NCI-H128 (cell line): ENCODE measurements at regions not wholly inside any gene's neighbourhood (a gene's known extent, or its start where the extent isn't known, plus 50 kb on each side); places are given as distances from the start of the nearest gene placed in this dataset.
"Not testable (repeated sequence)": the region's sequence is repeated elsewhere in the genome, so short reads cannot be mapped to it uniquely, and the experiment has no call there.

Experiments used
- DNase-seq: peaks from one replicate; lab custom pipeline; 2025; ENCODE audit not compliant: unreplicated experiment; lab: John Stamatoyannopoulos, UW

GRCh38 chr1:104136621-104137020 is 386.9 kb downstream of the AMY1C start:
- DNase-seq = no peak

- DNase-seq = no peak
These were observed 407.0 kb downstream of the AMY1C start for GRCh38 chr1:104156738-104157137.

DNA sequence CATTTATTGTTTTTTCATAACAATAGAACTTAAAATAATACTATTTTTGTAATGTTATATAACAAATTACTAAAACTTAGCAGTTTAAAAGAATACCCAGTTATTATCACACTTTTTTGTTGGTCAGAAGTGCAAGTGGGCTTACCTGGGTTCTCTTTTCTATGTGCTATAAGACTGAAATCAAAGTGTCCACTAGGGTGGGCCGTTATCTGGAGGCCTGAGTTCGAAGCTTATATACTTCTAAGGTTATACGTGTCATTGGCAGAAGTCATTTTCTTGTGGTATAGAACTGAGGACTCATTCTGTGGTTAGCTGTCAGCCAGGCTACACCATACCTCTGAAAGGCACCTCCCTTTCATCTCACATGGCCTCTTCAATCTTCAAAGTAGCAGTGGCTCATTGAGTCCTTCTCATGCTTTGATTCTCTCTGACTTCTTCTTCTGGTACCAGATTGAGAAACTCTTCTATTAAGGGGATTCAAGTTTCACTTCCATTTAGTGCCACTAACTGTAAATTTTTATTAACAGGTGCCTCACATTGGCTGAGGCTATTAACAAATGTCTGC is 414.3 kb downstream of the AMY1C start:
- no peak for DNase-seq

- DNase-seq = no peak
These were observed 422.6 kb downstream of the AMY1C start for GRCh38 chr1:104172243-104172681.

- DNase-seq = no peak
These were observed 432.6 kb downstream of the AMY1C start for GRCh38 chr1:104182251-104182650.

DNA sequence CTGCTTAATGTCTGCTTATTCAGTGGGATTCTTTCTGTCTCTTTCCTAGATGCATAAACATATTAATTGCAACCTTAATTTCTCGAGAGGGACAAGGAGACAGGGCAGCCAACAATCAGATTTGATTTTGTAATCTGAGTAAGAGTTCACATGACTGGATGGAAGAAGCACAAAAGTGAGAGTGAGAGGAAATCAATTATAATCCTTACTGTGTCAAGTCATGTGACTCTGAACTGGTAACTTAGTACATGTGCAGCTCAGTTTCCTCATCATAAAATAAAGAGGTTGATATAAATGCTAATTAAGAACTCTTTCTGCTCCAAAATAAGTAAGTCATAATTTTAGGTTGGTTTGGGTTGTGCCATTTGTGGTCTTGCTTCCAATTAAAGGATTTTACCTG is 439.5 kb downstream of the AMY1C start:
- no peak for DNase-seq

- DNase-seq = no peak
These were observed 441.1 kb downstream of the AMY1C start for GRCh38 chr1:104190821-104191220.

DNA sequence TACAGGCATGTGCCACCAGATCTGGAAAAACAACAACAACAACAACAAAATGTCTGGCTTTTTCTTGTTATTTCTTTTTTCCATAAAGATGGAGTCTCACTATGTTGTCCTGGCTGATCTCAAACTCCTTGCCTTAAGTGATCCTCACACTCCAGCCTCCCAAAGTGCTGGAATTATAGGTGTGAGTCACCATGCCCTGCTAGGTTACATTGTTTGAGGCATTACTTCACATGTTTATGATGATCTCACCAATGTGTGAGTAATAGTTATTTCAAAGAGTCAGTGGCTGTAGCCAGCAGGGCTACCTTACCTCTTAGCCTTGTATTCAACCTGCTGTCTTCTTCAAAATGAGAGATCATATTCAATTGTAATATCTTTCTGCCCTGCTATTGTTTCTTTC is 445.7 kb downstream of the AMY1C start:
- no peak for DNase-seq

DNA sequence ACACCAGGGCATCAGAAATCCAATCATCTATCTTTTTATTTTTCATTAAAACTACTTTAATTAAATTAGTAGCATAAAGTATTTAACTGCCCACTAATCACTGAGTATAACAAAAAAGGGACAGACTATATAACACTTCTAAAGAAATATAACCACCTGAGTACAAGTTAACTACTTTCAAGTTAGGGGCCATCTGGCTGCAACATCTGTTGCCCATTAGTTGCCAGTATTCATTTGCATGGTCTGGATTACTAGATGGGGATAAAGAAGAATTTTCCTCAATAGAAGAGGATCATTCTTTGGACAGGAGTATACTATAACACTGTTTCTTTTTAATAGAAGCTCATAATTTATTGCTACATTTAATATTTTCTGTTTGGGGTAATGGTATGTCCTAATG is 446.4 kb downstream of the AMY1C start:
- no peak for DNase-seq

DNA sequence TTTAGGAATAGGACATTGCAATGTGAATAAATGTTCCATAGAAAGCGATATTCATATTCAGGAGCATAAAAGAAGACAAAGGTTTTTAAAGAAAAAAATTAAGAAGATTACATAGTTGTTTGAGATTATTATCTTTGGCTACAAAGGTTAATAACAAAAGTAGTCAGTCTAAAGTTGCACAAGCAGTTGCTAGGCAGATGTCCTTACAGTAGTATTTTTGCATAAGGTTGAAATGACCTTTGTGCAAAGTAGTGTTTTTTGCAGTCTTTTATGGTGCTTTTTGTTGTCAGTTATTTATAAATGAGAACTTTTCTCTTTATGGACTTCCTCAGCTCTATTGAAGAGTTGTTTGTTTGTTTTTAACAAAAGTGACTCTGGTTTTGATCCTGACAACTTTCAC is 447.8 kb downstream of the AMY1C start:
- no peak for DNase-seq

DNA sequence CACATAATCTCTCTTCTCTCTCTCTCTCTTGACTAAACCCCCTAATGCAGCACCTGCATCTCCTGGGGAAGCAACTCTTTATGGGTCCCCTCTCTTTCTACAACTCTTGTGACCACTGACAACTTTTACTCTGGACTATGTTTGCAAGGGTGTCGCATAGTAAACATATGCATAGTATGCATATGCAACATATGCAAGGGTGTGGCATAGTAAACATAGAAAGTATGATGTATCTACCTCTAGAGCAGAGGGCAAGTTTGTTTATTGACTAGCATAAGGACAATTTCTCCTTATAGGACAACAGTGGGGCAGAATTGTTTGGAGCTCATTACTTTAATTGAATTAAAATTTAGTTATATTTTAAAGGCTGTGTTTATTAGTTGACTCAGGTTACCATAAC is 462.5 kb downstream of the AMY1C start:
- no peak for DNase-seq

- DNase-seq = not testable (repeated sequence)
These were observed 467.8 kb downstream of the AMY1C start for GRCh38 chr1:104217395-104217986.

DNA sequence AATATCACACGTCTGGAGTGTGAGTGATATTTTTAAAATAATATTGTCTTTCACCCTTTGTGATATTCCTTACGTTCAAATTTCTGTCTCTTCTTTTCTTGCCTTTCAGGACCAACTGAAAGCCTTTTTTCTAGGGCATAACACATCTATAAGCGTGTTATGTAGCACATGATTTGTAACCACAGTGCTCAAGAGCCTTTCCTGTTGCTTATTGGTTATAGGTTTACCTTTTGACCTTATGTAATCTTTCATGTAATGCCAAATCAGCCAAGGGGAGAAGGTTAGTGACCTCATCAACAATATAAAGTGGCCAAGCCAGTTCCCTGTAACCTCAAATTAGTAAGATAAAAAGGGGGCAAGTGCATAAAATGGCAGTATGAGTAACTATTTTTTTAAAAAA is 480.2 kb downstream of the AMY1C start:
- DNase-seq = no peak

DNA sequence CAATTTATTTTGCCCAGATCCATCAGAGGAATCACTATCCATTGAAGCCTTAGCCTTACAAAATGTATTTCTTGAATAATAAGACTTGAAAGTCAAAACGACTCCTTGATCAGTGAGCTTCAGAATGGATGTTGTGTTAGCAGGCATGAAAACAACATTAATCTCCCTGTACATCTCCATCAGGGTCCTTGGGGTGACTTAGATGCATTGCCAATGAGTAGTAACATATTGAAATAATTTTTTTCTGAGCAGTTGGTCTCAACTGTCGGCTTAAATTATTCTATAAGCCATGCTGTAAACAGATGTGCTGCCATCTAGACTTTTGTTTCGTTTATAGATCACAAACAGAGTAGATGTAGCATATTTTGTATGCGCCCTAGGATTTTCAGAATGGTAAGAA is 482.0 kb downstream of the AMY1C start:
- DNase-seq = no peak

GRCh38 chr1:104235141-104235540 is 485.4 kb downstream of the AMY1C start:
- DNase-seq = no peak

DNA sequence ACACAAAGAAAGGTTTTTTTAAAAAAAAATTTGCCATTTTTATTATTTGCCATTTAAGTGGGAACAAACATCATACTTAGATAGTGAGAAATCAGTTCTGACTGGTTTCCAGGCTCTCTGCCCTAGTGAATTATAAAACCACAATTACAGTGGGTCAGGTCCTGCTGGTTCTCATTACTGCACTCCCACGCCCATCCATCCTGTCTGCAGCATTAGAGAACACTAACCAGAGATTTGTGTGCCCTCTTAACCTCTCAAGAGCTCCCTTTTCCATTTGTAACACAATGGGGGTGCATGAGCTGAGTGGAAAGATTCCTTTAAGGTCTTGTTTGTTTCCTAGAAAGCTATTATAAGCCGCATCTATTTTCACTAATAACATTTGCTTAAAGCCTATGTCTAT is 489.3 kb downstream of the AMY1C start:
- DNase-seq = peak; percentile 80

DNA sequence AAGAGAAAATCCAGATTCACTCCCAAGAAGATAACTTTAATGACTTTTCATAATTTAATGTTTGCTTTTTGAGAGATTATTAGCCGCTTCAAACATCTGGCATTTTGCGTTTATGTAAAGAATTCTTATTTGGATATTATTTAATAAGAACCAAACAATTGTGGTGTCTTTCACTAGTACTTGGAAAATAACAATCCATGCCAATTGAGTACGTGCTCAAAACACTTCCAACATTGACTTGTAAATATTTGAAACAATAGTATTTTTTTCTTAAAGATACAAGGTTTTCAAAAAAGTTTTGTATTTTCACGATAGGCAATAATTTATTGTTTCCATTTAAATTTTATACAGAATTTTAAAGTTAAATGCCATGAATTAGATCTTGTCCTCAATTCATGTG is 498.7 kb downstream of the AMY1C start:
- DNase-seq = no peak

- no peak for DNase-seq
These were observed 509.8 kb downstream of the AMY1C start for GRCh38 chr1:104259481-104259880.

DNA sequence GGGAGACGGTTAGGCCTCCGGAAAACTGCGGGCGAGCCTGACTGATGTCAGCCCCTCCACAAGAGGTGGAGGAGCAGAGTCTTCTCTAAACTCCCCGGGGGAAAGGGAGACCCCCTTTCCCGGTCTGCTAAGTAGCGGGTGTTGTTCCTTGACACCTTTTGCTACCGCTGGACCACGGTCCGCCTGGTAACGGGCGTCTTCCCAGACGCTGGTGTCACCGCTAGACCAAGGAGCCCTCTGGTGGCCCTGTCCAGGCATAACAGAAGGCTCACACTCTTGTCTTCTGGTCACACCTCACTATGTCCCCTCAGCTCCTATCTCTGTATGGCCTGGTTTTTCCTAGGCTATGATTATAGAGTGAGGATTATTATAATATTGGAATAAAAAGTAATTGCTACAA is 513.4 kb downstream of the AMY1C start:
- not testable (repeated sequence) for DNase-seq

DNA sequence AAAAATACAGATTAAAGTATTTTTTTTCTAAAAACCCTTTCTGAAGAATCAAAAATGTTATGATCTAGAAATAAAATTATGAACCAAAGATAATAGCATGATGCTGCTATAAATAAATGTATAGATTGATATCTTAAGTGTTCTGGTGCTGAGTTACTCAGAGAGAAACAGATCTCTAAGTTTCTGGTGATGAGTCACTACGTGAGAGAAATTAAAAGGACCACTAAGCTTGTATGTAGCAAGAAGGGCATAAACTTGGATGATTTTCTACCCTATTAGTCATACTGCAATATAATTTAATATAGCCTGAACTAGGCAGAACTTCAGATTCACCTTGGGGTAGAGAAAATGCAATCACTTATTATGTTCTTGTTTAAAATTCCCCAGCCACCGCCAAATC is 514.8 kb downstream of the AMY1C start:
- DNase-seq = no peak

- DNase-seq = no peak
These were observed 515.5 kb downstream of the AMY1C start for GRCh38 chr1:104265163-104265562.

- no peak for DNase-seq
These were observed 516.9 kb downstream of the AMY1C start for GRCh38 chr1:104266612-104267011.

- DNase-seq = not testable (repeated sequence)
These were observed 538.6 kb downstream of the AMY1C start for GRCh38 chr1:104288322-104288721.
